ENCODE measurements at regions not wholly inside any gene's neighbourhood (a gene's known extent, or its start where the extent isn't known, plus 50 kb on each side); places are given as distances from the start of the nearest gene placed in this dataset.

GRCh38 chr17:5695480-5695879, 111.2 kb upstream of the NLRP1 start:
- no peak for TF ChIP-seq CTCF (IDR thresholded peaks at IDR 0.05)
- no peak for TF ChIP-seq POLR2A (IDR thresholded peaks at IDR 0.05)

Measured in Peyer's patch (tissue), 4 donors.